NCI-H146 treated with DMSO at 0.1 percent for 48 hours (cell line): ENCODE measurements at regions not wholly inside any gene's neighbourhood (a gene's known extent, or its start where the extent isn't known, plus 50 kb on each side); places are given as distances from the start of the nearest gene placed in this dataset.
"Not testable (repeated sequence)": the region's sequence is repeated elsewhere in the genome, so short reads cannot be mapped to it uniquely, and the experiment has no call there.

ENCODE experiments used
- DNase-seq: peaks from one replicate; lab custom pipeline; 2025; ENCODE audit not compliant: unreplicated experiment; lab: John Stamatoyannopoulos, UW

DNA sequence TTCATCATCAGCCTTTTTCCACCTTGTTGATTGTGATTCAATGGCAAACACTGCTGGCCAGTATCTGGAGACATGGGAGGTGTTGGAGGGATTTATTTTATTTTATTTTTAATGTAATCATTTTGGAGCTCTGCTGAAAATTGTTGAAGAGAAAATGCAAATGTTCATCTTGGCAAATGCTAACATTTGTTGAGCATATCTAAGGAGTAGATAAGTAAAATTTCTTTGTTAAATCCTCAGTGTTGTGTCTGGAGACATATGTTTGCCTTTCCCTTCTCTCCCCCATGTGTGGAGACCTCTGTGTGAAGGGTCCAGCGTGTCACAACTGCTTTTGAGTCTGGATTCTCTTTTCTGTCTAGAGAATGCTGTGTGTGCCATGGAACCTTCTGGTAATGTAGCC, 300.3 kb downstream of the FZD1 start:
- DNase-seq: no peak

DNA sequence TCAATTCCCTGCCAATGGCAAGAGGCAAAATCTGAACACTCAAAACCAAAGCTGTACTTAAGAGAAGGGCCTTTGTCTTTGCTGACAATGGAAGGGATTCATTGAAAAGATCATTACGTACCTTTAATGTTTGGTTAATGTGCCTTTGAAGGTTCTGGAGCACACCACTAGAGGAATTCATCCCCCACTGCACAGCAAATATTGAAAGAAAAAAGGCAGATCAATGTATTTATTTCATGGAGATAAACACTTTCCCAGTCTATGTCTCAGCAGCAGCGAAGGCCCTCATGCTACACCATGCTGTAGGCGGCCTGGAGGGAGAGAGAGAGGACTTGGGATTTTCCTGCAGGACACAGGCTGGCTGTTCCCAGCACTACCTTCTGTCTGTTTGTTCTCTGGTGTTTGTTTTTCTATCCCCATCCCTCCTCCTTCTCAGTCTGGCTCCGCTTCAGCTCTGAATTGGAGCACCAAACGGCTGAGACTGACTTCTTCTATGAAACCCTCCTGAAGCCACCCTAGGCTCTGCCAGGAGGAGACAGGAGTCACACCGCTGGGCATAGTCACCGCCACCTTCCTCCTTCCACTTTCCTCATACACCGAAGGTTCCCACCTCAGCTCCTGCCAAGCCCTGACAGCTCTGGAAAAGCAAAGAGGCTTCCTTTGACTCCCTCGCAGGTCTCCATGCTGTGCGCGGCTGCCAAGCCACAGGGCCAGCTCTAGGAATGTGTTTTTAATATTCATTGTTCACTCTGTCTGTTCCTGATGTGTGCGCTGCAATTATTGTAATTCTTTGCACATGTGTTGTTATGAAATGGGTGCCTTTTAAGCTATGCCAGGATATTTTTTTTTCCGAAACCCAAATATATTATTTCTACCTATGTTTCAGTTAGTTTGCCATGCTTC, 301.5 kb downstream of the FZD1 start:
- peak; percentile 90 for DNase-seq

DNA sequence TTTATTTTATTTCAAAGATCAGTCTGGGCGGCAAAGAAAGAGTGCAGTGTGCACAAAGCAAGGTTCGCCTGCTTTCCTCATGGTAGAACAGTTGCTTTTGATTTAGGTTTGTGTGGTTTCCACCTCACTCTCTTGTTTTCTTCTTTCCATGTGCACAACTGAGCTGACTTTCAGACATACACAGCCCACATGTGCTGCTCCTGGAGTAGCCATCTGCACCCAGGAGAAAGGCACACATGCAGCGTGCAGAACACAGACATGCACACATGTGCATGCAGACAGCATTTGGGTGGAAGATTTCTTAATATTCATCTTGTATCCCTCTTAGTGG, 302.1 kb downstream of the FZD1 start:
- DNase-seq: peak; percentile 46

DNA sequence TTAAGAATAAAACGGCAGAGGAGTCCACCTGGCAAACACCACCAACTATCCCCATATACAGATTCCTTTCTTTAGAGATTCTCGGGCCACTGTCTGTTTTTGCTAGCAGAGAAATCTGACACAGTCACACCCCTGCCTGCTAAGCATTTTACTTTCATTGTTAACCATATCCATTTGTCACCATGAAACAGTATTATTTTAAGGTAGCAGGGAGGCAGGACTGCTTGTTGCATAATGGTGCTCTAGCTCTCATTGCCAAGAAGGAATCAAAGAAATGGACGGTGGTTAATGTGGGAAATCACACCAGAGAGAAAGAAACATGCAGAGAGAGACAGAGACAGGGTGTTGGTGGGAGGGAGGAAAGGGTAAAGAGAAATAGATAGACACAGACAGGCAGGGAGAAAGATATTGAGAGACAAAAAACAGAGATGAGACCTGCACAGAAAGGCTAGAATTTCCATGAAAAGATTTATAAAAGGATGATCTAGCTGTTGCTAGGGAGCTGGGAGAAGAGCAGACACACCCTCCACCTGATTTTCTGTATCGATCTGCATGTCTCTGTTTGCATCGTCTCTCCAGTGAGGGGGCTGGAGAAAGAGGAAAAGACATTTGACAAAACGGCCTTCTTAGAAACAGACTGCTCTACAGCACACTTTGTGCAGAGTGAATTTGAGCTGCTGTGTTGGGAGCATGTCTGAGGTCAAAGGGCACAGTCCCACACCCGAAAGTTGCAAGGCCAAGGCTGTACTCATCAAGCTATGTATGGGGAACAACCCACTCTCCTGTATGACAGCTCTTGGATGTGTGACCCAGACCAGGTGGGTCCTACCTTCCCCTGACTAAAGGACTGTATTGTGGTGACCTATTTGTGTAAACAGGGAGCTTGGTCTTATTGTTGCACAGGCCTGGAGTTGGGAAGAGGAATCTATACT, 303.1 kb downstream of the FZD1 start:
- DNase-seq: peak; percentile 50

DNA sequence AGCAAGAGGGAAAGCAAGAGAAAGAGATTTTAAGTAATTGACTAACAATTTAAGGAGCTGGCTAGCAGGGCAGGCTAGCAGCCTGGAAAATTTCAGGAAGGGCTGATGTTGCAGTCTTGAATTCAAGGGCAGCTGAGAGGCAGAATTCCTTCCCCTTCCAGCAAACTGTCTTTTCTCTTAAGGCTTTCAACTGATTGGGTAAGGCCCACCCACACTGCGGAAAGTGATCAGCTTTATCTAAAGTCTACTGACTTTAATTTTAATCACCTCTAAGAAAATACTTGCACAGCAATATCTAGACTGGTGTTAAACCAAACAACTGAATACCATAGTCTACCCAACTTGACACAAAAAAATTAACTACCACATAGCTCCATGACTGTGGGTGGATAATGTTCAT, 303.9 kb downstream of the FZD1 start:
- no peak for DNase-seq

DNA sequence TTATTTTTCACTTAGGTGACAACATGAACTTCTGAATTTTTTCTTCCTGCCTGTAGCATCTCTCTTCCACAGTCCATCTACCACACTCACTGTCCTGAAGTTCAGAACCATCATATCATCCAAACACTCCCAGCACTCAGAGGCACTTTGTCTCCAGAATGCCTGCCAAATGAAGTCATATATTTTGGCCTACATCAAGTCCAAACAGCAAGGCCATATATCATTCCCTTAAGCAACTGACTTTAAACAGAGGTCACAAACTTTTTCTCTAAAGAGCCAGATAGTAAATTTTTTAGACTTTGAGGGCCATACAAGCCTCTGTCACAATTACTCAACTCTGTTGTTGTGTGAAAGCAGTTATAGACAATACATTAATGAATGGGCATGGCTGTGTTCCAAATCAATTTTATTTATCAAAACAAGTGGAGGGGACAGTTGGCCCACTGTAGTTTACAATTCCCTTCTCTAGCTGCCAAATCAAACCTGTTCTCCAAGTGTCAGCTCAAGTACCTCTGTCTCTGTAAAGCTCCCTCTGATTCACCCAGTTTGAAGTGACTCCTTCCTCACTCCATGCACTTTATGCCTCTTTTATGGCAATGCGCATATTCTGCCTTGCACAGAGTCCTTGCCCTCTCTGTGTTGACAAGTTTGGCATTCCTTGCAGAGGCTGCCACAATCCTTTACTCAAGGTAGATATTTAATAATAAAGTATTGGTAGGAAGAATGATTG, 305.7 kb downstream of the FZD1 start:
- no peak for DNase-seq

DNA sequence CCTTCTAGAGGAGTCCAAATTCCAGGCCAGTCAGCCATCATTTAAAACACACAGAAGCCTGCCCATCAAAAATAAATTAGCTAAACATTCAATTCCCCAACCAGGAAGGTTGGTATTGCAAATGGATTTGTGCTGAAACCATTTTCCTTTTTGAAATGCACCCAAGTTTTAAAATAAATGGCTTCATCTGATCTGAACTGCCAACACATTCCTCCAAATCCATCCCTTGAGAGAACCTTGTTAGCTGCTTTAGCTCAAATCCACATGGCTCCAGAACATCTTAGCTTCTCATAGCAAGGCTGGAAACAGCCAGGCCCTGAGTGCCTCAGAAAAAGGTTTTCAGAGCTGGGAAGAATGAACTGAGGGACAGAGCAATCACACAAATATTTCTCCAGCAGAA, 306.3 kb downstream of the FZD1 start:
- DNase-seq: no peak

DNA sequence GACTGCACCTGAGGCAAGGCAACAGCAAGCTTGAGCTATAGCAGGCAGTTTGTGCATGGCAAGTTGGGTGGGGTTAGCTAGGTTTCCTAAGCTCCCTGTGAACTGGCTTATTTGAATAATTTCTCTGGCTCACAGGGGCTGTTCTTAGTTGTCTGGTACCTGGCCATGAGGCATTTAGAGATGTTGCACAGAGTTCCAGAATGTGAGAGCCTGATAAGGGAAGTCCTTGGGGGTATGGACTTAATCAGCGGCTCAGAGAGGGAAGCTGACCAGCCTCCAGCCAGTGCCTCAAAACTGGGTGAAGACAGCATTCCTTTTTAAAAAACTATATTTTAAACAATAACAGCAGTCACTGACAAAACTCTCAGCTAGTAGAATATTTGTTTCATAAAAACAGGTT, 307.4 kb downstream of the FZD1 start:
- DNase-seq: no peak

DNA sequence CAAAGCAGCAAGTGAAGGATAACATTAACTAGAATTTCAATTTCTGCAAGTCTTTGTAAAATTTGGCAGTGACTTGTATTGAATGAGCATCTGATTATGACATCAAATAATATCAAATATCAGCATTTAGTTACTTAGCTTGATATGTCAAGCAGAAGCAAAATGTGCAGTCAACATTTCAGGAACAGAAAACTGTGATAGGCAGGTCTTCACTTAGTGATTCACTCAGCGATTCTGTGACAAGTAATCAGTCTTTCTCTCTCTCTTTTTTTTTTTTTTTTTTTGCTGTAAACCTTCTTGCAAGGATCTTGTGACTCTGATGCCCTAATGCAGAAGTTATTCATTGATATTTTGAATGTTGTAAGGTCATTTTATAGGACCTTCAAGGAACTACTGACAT, 307.1 kb downstream of the MTERF1 start:
- DNase-seq: no peak

DNA sequence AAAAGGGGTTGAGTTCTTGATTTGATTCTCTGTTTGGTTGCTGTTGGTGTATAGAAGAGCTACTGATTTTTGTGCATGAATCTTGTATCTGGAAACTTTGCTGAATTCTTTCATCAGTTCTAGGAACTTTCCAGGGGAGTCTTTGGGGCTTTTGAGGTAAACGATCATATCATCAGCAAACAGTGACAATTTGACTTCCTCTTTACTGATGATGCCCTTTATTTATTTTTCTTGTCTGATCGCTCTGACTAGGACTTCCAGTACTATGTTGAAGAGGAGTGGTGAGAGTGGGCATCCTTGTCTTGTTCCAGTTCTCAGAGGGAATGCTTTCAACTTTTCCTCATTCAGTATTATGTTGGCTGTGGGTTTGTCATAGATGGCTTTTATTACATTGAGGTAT, 304.0 kb downstream of the MTERF1 start:
- not testable (repeated sequence) for DNase-seq

DNA sequence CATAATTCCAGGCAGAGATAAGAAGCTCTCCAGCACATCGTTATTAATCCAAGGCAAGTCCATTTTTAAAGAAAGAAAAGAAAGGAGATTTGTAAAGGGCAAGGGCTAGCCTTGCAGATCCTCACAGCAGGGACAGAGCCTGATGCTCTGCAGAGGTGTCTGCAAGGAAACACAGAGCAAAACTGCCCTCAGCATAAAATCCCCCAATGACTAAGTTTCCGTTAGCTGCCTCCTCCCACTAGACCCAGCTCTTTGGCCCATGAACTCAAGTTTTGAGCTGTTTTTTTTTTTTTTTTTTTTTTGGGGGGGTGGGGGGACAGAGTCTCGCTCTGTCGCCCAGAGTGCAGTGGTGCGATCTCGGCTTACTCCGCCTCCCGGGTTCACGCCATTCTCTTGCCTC, 300.7 kb downstream of the MTERF1 start:
- DNase-seq: no peak

DNA sequence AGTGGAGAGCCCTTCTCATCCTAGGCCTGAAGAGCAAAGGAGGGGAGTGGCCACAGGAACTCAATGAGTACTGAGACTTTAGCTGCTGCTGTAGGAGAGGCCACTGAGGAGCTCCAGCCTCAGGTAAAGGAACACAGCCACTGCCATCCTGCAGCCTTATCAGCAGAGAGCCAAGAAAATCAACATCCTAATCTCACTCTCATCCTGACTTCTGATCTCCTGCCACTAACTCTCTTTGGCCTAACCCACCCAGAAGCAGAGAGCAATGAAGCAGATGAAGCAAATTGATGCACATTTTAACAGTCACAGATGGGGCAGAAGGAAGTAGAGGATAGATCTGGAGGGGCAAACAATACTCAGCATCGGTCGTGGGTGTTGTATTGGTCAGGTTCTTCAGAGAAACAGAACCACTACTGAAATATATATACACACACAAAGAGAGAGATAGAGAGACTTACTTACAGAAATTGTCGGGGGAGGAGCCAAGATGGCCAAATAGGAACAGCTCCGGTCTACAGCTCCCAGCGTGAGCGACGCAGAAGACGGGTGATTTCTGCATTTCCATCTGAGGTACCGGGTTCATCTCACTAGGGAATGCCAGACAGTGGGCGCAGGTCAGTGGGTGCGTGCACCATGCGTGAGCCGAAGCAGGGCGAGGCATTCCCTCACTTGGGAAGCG, 297.6 kb downstream of the MTERF1 start:
- no peak for DNase-seq

DNA sequence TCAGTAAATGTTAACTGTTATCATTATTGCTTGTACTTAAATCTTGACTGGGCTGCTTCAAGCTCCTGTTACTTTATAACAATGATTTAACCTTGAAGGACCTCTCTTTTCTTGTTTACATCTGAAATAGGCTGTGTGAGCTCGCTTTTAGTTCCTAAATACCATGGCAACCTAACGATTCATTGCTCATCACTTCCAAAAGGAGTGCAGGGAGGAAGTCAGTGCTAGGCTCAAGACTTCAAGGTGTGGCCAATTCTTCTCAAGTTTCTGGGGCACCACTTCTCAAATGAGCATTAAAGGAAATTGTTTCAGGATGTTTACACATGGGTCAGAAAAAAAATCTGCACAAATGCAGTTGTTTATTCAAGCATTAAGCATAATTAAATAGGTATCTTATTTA, 284.2 kb downstream of the MTERF1 start:
- peak; percentile 28 for DNase-seq

DNA sequence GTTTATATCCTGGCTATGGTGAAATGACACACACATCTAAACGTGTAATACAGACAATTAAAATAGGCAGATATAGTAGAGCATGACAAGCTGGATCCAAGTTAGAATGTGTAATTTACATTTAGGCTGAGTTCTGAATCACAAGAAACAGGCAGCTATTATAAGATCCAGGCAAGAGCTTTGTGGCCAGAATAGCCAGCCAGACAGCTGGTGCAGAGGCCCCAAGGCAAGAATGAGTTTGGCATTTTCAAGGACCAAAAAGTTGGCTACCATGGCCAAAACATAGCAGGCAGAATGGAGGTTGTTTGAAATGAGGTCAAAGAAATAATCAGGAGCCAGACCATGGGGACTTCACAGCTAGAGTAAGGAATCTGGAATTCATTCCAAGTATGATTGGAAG, 281.7 kb downstream of the MTERF1 start:
- DNase-seq: no peak

DNA sequence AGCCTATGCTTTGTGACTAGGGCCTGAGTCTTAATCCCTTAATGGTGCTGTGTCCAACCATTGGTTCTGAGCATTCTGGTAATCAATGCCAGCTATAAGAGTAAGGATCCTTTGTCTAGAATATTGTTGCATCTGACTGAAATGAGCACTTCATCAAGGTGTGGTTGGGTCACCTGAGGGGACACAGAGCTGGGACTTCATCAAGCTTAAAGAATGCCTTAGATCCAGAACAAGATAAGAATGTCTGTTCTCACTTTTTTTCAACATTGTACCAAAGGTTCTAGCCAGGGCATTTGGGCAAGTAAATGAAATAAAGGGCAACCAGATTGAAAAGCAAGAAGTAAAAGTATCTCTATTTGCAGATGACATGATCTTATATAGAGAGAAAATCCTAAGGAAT, 280.4 kb downstream of the MTERF1 start:
- DNase-seq: no peak

DNA sequence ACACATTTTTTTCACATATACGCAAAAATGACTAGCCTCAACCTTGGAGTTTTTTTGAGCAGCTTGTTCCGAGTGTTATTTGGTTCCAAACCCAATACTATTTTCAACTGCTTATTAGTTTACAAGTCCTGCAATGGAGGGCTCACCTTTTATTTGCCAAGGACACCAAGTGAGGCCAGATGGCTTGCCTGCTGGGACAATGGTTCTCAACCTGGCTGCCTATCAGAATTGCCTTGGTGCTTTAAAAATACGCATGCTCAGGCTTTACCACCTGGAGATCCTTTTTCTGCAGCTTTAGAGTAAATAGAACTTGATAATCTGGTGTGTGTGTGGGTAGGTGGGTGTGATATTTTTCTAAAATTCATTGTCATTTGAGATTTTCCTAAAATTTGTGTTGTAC, 276.8 kb downstream of the MTERF1 start:
- peak; percentile 8 for DNase-seq

DNA sequence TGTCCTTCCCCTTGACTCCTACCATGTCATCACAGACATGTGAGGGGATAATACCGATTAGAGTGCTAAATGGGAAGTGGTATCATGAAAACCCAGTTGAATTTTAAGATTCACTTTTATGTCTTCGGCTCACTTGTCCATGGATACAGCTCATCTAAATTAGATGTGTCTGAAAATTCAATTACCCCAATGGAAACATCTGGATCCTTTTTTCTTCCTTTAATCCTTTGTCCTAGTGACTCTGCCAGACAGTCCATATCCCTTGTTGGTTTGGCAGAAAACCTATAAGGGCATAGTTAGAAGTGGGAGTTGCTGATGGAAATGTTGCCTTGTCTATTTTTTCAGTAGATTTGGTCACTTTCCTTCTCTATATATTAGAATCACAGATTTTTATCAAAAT, 271.9 kb downstream of the MTERF1 start:
- DNase-seq: no peak

DNA sequence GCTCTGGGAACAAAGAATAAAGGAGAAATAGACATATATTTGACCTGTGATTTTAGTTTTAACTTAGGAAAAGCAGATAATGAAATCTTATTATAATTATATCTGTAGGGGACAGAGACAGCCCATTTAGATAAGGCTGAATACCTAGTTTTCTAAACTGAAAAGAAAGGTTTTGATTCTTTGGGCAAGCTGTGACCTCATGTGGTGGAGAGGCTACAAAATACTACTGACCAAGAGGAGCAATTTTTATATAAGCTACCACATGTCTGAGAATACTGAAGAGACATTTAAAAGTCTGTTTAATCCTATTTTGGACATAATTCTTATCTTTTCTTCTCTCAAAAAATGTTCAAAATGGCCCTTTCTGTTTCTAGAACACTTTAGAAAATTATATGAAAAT, 271.0 kb downstream of the MTERF1 start:
- no peak for DNase-seq

DNA sequence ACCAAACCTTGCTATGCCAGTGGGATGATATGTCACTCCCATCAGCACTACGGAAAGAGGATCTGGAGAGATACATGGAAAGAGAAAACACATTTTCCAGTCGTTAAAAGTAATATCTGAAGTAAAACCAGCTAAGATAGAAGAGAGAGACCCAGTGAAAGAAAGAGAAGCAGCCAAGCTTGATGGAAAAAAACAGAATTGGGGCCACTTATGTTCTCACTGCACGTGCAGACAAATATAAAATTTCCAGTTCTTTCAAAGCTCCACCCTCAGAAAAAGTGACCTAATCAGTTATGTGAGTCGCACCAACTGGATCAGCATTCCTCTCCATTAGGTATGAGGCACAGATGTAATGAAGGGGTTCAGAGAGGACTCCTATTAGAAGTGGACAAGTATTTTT, 266.1 kb downstream of the MTERF1 start:
- DNase-seq: no peak

DNA sequence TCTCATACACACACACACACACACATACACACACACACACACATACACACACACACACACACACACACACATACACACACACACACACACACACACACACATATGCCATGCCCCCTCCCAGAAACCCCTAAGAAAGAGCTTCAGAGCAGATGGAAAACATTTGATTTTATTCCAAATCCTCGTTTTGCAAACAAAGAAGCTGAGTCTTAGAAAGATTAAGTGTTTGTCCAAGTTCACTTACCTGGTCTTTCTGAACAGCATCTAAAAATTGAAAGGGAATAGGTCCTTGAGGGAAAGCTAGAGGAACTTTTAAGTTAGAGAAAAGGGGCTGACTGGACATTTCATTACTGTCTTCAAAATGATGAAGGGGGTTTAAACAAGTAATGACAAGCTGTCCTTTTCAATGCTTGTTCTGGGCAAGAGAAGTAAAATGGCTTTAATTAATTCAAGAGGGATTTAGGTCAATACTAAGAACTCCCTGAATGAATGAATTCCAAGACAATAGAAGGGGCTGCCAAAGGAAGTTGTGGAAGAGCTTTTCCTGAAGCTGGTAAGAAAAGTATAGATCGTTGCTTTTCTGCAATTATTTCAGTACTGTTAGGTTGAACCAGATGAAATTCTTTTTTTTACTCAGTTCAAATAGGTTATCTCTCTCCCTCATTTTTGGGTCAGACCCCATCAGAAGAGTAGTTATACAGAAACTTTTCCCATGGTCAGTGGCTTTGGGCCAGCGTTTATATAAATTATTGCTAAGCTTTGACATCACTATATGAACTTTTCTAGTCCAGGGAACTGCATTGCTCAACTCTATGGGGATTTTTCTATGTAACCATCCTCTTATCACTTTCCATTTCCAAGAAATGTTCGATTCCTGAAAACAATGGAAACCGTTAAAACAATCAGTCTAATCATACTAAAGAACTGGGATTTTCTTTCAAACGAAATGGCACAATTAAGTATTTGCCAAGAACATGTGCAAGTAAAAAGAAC, 261.4 kb downstream of the MTERF1 start:
- no peak for DNase-seq
